Fibroblast of lung (primary cell): ENCODE measurements at regions not wholly inside any gene's neighbourhood (a gene's known extent, or its start where the extent isn't known, plus 50 kb on each side); places are given as distances from the start of the nearest gene placed in this dataset.

Experiments
- DNase-seq, 2 donors: peaks; one replicate each; pipeline versions ENCODE4 v3.0.0 to v3.0.0-alpha.2; 2010; ENCODE audit warnings: low read depth in 2 of 2
- H2AFZ ChIP-seq: 2 replicates; pipeline ENCODE4 v1.5.1; 2012; ENCODE audit warnings: low read length, control low read depth, inconsistent platforms
- H3K27ac ChIP-seq: 2 replicates; pipeline ENCODE4 v1.5.1; 2011; ENCODE audit warnings: low read length, control low read depth; ENCODE audit not compliant: insufficient read depth
- H3K27me3 ChIP-seq: 2 replicates; pipeline ENCODE4 v1.5.1; 2011; ENCODE audit warnings: mild to moderate bottlenecking, low read length; ENCODE audit not compliant: control insufficient read depth, insufficient read depth
- H3K36me3 ChIP-seq: 2 replicates; pipeline ENCODE4 v1.5.1; 2011; ENCODE audit warnings: low read length; ENCODE audit not compliant: control insufficient read depth, insufficient read depth
- H3K4me1 ChIP-seq: 2 replicates; pipeline ENCODE4 v1.5.1; 2011; ENCODE audit warnings: low read length; ENCODE audit not compliant: control insufficient read depth, insufficient read depth; ENCODE audit errors: extremely low read depth
- H3K4me2 ChIP-seq: 2 replicates; pipeline ENCODE4 v1.5.1; 2011; ENCODE audit warnings: low read length, control low read depth; ENCODE audit not compliant: insufficient read depth; ENCODE audit errors: extremely low read depth
- H3K4me3 ChIP-seq, 4 experiments: fragments of 200-600 bp in 1 of 4; sonication (generic) in 1 of 4; replicated peaks in 1 of 4; 2 replicates each; pipeline ENCODE4 v1.5.1; 2011 to 2016; ENCODE audit warnings: low read length in 4 of 4, low read depth in 3 of 4, mild to moderate bottlenecking in 3 of 4, control low read depth in 2 of 4, inconsistent platforms in 1 of 4, mixed read lengths in 1 of 4; ENCODE audit not compliant: insufficient read depth in 1 of 4; ENCODE audit errors: control extremely low read depth in 1 of 4
- H3K79me2 ChIP-seq: 2 replicates; pipeline ENCODE4 v1.5.1; 2012; ENCODE audit warnings: mild to moderate bottlenecking, low read length, inconsistent platforms; ENCODE audit not compliant: control insufficient read depth, insufficient read depth
- H3K9ac ChIP-seq: 2 replicates; pipeline ENCODE4 v1.5.1; 2011; ENCODE audit warnings: mild to moderate bottlenecking, low read length, control low read depth; ENCODE audit not compliant: insufficient read depth
- H3K9me3 ChIP-seq: 2 replicates; pipeline ENCODE4 v1.5.1; 2012; ENCODE audit warnings: low read depth, low read length; ENCODE audit not compliant: control insufficient read depth, insufficient read depth
- H4K20me1 ChIP-seq: 2 replicates; pipeline ENCODE4 v1.5.1; 2011; ENCODE audit warnings: low read length; ENCODE audit not compliant: control insufficient read depth, insufficient read depth; ENCODE audit errors: extremely low read depth
- CTCF ChIP-seq, 2 donors: IDR thresholded peaks in 1 of 2; conservative IDR thresholded peaks in 1 of 2; 1 replicate in 1 of 2; 2 replicates in 1 of 2; pipeline ENCODE4 v1.5.1; 2011 to 2012; ENCODE audit warnings: low read length in 2 of 2, control low read depth in 1 of 2, inconsistent platforms in 1 of 2, low read depth in 1 of 2, mild to moderate bottlenecking in 1 of 2
- EZH2 ChIP-seq: IDR thresholded peaks from 2 replicates; pipeline ENCODE4 v1.5.1; 2012; ENCODE audit warnings: low read length, control low read depth, mild to moderate bottlenecking; ENCODE audit errors: missing control alignments

GRCh38 chr5:126002222-126002897 is 420.8 kb upstream of the GRAMD2B start:
- H3K9me3 ChIP-seq: no peaks in the 10 kb centered on the region
- H4K20me1 ChIP-seq: no peaks in the 10 kb centered on the region
- no peak overlapping the region for H3K4me3 ChIP-seq
- peak overlapping the region; percentile 61 for H3K27ac ChIP-seq
- H3K9ac ChIP-seq: no peak overlapping the region
- H3K27me3 ChIP-seq: no peaks in the 10 kb centered on the region
- TF ChIP-seq CTCF (conservative IDR thresholded peaks at IDR 0.05 in 1 of 2, IDR thresholded peaks at IDR 0.05 in 1 of 2; ENCODE audit: low read depth in 1 of 2, low read length in 2 of 2) (no peak), EZH2 (no peak)
- no peaks in the 10 kb centered on the region for H3K36me3 ChIP-seq
- peak overlapping the region; percentile 49 for H2AFZ ChIP-seq
- H3K4me1 ChIP-seq: peaks cover 6% of the 10 kb centered on the region
- peak; percentile 94 to 97 for DNase-seq
- H3K79me2 ChIP-seq: no peaks in the 10 kb centered on the region
- peak overlapping the region; percentile 65 for H3K4me2 ChIP-seq

DNA sequence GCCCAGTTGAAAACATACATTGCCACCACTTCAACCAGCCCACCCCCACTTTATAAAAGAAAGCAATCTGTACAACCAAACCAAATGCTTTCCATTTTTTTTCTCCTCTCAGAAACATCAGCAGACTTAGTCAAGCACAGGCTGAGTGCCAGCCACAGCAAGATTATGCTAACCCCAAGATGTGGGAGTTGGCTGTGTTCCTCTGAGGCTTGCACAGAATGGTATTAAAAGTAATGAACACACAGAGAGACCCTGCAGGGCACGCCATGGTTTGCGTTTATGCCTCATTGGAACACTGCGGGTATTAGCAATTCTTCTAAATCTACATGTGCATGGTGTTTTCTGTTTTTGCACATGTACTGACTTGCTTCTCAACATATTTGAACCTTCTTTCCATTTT is 419.9 kb upstream of the GRAMD2B start:
- H3K9ac ChIP-seq: no peak overlapping the region
- DNase-seq: peak; percentile 93 to 96
- peaks cover 9% of the 10 kb centered on the region for H3K4me1 ChIP-seq
- TF ChIP-seq CTCF (conservative IDR thresholded peaks at IDR 0.05 in 1 of 2, IDR thresholded peaks at IDR 0.05 in 1 of 2; ENCODE audit: low read depth in 1 of 2, low read length in 2 of 2): no peak
- no peak for TF ChIP-seq EZH2
- H3K9me3 ChIP-seq: no peaks in the 10 kb centered on the region
- no peaks in the 10 kb centered on the region for H3K79me2 ChIP-seq
- no peaks in the 10 kb centered on the region for H3K27me3 ChIP-seq
- no peaks in the 10 kb centered on the region for H3K36me3 ChIP-seq
- no peak overlapping the region for H3K4me3 ChIP-seq
- H3K4me2 ChIP-seq: peak overlapping the region; percentile 65
- peak overlapping the region; percentile 61 for H3K27ac ChIP-seq
- no peaks in the 10 kb centered on the region for H4K20me1 ChIP-seq
- no peak overlapping the region for H2AFZ ChIP-seq

- peak in 1 of 2 donors; percentile 10 for DNase-seq
- Histone ChIP-seq H3K4me1 (peaks cover 9% of the 10 kb centered on the region), H3K4me2 (no peak overlapping the region)
These were observed 418.6 kb upstream of the GRAMD2B start for GRCh38 chr5:126004636-126005035.

More at GRCh38 chr5:126004636-126005035, 418.6 kb upstream of the GRAMD2B start:
- Histone ChIP-seq H3K4me3 (no peak overlapping the region), H3K27me3 (no peaks in the 10 kb centered on the region), H3K79me2 (no peaks in the 10 kb centered on the region), H3K9ac (no peak overlapping the region), H3K9me3 (no peaks in the 10 kb centered on the region), H3K36me3 (no peaks in the 10 kb centered on the region), H2AFZ (no peak overlapping the region), H3K27ac (no peak overlapping the region), H4K20me1 (no peaks in the 10 kb centered on the region)
- no peak for TF ChIP-seq EZH2
- TF ChIP-seq CTCF (conservative IDR thresholded peaks at IDR 0.05 in 1 of 2, IDR thresholded peaks at IDR 0.05 in 1 of 2; ENCODE audit: low read depth in 1 of 2, low read length in 2 of 2): no peak
